ENCODE measurements at regions not wholly inside any gene's neighbourhood (a gene's known extent, or its start where the extent isn't known, plus 50 kb on each side); places are given as distances from the start of the nearest gene placed in this dataset.

DNA sequence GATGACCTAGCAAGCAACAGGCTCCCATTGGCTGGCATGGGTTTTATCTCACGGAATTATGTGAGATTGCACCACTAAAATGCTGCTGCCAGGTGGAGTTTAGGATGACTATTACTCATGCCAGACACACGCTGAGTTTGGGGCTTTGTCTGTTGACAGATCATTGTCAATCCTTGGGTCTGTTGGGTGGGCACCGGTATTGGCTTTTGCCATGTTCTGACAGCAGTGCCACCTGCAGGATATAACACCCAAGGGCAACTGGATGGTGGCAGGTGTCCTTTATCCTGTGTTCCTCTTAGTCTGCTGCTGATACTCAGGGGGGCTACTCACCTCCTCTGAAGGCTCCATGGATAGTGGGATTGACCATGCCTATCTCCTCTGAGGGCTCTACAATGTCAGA is 221.6 kb upstream of the DYNLRB2 start:
- TF ChIP-seq, protein P1, sequence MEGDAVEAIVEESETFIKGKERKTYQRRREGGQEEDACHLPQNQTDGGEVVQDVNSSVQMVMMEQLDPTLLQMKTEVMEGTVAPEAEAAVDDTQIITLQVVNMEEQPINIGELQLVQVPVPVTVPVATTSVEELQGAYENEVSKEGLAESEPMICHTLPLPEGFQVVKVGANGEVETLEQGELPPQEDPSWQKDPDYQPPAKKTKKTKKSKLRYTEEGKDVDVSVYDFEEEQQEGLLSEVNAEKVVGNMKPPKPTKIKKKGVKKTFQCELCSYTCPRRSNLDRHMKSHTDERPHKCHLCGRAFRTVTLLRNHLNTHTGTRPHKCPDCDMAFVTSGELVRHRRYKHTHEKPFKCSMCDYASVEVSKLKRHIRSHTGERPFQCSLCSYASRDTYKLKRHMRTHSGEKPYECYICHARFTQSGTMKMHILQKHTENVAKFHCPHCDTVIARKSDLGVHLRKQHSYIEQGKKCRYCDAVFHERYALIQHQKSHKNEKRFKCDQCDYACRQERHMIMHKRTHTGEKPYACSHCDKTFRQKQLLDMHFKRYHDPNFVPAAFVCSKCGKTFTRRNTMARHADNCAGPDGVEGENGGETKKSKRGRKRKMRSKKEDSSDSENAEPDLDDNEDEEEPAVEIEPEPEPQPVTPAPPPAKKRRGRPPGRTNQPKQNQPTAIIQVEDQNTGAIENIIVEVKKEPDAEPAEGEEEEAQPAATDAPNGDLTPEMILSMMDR (conservative IDR thresholded peaks at IDR 0.05 in 1 of 2, IDR thresholded peaks at IDR 0.05 in 1 of 2; ENCODE audit: extremely low read depth in 1 of 2, insufficient read depth in 1 of 2, low read depth in 1 of 2, low read length in 2 of 2) = peak; percentile 41 to 42
- no peak for TF ChIP-seq EZH2 (IDR thresholded peaks at IDR 0.05; ENCODE audit: borderline replicate concordance, low read length)
